ENCODE measurements at regions not wholly inside any gene's neighbourhood (a gene's known extent, or its start where the extent isn't known, plus 50 kb on each side); places are given as distances from the start of the nearest gene placed in this dataset.

GRCh38 chr6:81300961-81301360 lies 451.5 kb downstream of the TENT5A start:
- DNase-seq (ENCODE audit: low read depth in 2 of 2) = no peak
- no peak overlapping the region for H3K4me3 ChIP-seq (replicated peaks in 1 of 2; ENCODE audit: low read depth in 2 of 2, low read length in 2 of 2)
- TF ChIP-seq, protein P1, sequence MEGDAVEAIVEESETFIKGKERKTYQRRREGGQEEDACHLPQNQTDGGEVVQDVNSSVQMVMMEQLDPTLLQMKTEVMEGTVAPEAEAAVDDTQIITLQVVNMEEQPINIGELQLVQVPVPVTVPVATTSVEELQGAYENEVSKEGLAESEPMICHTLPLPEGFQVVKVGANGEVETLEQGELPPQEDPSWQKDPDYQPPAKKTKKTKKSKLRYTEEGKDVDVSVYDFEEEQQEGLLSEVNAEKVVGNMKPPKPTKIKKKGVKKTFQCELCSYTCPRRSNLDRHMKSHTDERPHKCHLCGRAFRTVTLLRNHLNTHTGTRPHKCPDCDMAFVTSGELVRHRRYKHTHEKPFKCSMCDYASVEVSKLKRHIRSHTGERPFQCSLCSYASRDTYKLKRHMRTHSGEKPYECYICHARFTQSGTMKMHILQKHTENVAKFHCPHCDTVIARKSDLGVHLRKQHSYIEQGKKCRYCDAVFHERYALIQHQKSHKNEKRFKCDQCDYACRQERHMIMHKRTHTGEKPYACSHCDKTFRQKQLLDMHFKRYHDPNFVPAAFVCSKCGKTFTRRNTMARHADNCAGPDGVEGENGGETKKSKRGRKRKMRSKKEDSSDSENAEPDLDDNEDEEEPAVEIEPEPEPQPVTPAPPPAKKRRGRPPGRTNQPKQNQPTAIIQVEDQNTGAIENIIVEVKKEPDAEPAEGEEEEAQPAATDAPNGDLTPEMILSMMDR (IDR thresholded peaks at IDR 0.05; ENCODE audit: low read depth, low read length) = no peak

GRCh38 chr6:81298751-81299150 lies 453.7 kb downstream of the TENT5A start:
- DNase-seq (ENCODE audit: low read depth in 2 of 2) = no peak
- no peak overlapping the region for H3K4me3 ChIP-seq (replicated peaks in 1 of 2; ENCODE audit: low read depth in 2 of 2, low read length in 2 of 2)
- TF ChIP-seq, protein P1 (IDR thresholded peaks at IDR 0.05; ENCODE audit: low read depth, low read length) = no peak

DNA sequence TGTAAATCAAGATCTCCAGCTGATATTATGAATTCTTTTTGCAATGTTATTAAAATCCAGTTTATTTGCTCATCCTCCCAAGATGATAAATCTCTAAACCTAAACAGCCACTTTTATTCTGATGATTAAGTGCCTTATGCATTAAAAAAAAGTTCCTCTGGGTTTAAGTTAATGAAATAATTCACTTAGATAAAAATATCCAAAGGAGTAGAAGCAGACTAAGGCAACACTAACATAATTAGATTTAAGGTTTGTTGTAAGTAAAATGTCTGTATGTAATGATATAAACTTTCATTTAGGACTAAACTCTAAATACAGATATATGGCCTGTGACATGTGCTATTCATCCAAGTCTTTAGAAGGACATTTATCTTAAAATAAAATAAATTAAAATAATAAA lies 457.2 kb downstream of the TENT5A start:
- no peak overlapping the region for H3K4me3 ChIP-seq (replicated peaks in 1 of 2; ENCODE audit: low read depth in 2 of 2, low read length in 2 of 2)
- no peak for DNase-seq (ENCODE audit: low read depth in 2 of 2)
- TF ChIP-seq, protein P1 (IDR thresholded peaks at IDR 0.05; ENCODE audit: low read depth, low read length) = no peak

DNA sequence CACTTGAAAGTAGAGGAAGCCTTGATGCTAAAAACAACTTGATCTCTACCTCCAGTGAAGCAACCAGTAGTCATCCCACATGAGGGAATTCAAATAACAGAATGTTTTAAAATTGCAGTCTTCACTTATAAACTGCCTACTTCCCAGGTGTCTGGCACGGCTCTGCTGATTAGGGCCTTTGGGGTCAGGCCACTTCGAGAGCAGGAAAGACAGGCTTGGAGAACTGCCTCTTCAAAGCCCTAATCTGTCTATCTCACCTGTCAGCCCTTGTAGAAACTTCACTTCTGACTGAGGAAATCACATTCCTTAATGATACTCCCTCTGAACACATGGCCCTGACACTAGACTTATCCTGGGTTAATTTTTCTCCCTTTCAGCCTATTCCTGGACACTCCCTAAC lies 458.6 kb downstream of the TENT5A start:
- no peak for DNase-seq (ENCODE audit: low read depth in 2 of 2)
- TF ChIP-seq, protein P1 (IDR thresholded peaks at IDR 0.05; ENCODE audit: low read depth, low read length) = no peak
- no peak overlapping the region for H3K4me3 ChIP-seq (replicated peaks in 1 of 2; ENCODE audit: low read depth in 2 of 2, low read length in 2 of 2)

GRCh38 chr6:81289229-81289628 lies 463.3 kb downstream of the TENT5A start:
- no peak overlapping the region for H3K4me3 ChIP-seq (replicated peaks in 1 of 2; ENCODE audit: low read depth in 2 of 2, low read length in 2 of 2)
- TF ChIP-seq, protein P1 (IDR thresholded peaks at IDR 0.05; ENCODE audit: low read depth, low read length) = no peak
- no peak for DNase-seq (ENCODE audit: low read depth in 2 of 2)

DNA sequence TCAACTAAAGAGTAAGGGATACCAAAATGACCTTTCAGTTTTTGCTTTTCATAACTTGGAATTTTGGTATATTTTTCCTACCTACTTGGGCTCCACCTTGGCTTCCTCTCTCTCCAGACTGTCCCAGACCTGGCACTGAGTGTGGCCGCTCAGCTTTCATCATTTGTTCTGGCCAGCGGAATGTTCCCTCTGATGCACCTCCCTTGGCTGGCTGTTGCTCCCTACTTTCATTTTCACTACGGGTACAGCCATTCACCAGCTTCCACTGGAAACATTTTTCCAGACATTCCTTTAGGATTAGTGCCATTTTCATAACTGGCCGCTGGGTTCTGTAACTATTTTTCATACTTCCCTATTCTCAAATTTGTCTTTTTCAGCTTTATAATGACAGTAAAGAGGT lies 487.4 kb downstream of the TENT5A start:
- TF ChIP-seq, protein P1 (IDR thresholded peaks at IDR 0.05; ENCODE audit: low read depth, low read length) = no peak
- H3K4me3 ChIP-seq (replicated peaks in 1 of 2; ENCODE audit: low read depth in 2 of 2, low read length in 2 of 2) = no peak overlapping the region
- DNase-seq (ENCODE audit: low read depth in 2 of 2) = peak; percentile 35 to 49

DNA sequence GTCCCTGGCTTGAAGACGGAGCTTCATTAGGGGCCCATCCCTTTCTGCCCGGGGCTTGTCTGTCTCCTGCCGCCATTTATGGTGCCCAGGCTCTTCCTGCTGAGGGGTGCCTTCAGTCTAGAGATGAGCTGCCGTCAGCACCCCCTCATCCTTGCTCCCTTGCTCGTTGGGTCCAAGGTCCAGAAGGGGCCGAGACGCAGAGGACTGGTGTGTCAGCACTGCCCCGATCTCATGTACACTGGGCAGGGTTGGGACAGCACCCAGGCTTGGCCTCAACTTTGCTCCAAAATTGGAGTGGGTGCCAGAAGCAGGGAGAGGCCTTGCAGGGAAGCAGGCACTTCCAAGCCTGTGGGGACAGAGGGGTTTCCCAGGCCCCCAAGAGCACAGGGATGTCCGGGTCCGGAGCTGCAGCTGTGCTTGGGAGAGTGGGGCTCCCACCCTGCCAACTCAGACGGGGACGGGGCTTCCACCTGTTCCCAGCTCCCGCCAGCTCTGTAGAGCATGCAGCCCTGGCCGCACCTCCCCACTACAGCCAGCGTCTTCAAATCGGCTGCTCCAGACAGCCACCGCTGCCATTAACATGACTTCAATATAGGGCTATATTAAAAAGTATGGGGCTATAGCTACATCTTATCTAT lies 488.8 kb downstream of the TENT5A start:
- TF ChIP-seq, protein P1 (IDR thresholded peaks at IDR 0.05; ENCODE audit: low read depth, low read length) = no peak
- DNase-seq (ENCODE audit: low read depth in 2 of 2) = no peak
- no peak overlapping the region for H3K4me3 ChIP-seq (replicated peaks in 1 of 2; ENCODE audit: low read depth in 2 of 2, low read length in 2 of 2)

Measured in cardiac fibroblast (primary cell).